ENCODE measurements at regions not wholly inside any gene's neighbourhood (a gene's known extent, or its start where the extent isn't known, plus 50 kb on each side); places are given as distances from the start of the nearest gene placed in this dataset.
"Not testable (repeated sequence)": the region's sequence is repeated elsewhere in the genome, so short reads cannot be mapped to it uniquely, and the experiment has no call there.

- no peak for DNase-seq (ENCODE audit: low spot score)
- no peaks in the 10 kb centered on the region for H3K27me3 ChIP-seq (ENCODE audit: control insufficient read depth in 3 of 3, insufficient read depth in 3 of 3, low read depth in 1 of 3, low read length in 3 of 3)
- no peak overlapping the region for H2BK15ac ChIP-seq (ENCODE audit: low read length)
- H4K91ac ChIP-seq (ENCODE audit: low read depth, low read length, poor library complexity), result no peak overlapping the region
- no CpG with 5 or more reads among the region's 2 CpGs for WGBS, 2 donors (ENCODE audit: extremely low coverage in 2 of 2, insufficient read length in 2 of 2, insufficient replicate concordance in 1 of 2)
- no peak overlapping the region for H3K18ac ChIP-seq (ENCODE audit: low read length)
- H3K36me3 ChIP-seq (replicated peaks in 1 of 2; ENCODE audit: control insufficient read depth in 2 of 2, insufficient read depth in 2 of 2, low read length in 2 of 2), result no peaks in the 10 kb centered on the region
- H3K14ac ChIP-seq (ENCODE audit: low read length), result no peak overlapping the region
- H3K4me2 ChIP-seq (ENCODE audit: insufficient read depth, low read length, poor library complexity, severe bottlenecking), result no peak overlapping the region
- H2BK5ac ChIP-seq (ENCODE audit: low read length), result no peak overlapping the region
- no peak overlapping the region for H2AK5ac ChIP-seq (ENCODE audit: low read depth, low read length)
- H3K23ac ChIP-seq (ENCODE audit: low read depth, low read length, poor library complexity), result no peak overlapping the region
- H3K27ac ChIP-seq (replicated peaks; ENCODE audit: low read length), result no peak overlapping the region
- no peak overlapping the region for H2BK12ac ChIP-seq (ENCODE audit: low read length)
- no peak overlapping the region for H3K4ac ChIP-seq (ENCODE audit: low read length)
- H4K8ac ChIP-seq (ENCODE audit: low read depth, low read length), result no peak overlapping the region
- H2AFZ ChIP-seq (ENCODE audit: low read length), result no peak overlapping the region
- no peak overlapping the region for H3K9ac ChIP-seq (ENCODE audit: low read depth, low read length, poor library complexity)
- no peaks in the 10 kb centered on the region for H3K4me1 ChIP-seq (ENCODE audit: control insufficient read depth in 2 of 2, insufficient read depth in 1 of 2, low read depth in 1 of 2, low read length in 2 of 2)
- no peak overlapping the region for H2BK120ac ChIP-seq (ENCODE audit: low read depth, low read length)
- no peak overlapping the region for H3K4me3 ChIP-seq (ENCODE audit: low read length in 2 of 2)
- H3K9me3 ChIP-seq (replicated peaks in 1 of 2; ENCODE audit: control insufficient read depth in 2 of 2, insufficient read depth in 1 of 2, low read depth in 1 of 2, low read length in 2 of 2), result no peaks in the 10 kb centered on the region
- no peaks in the 10 kb centered on the region for H3K79me1 ChIP-seq (ENCODE audit: low read depth, low read length)
Measured at GRCh38 chrX:33906971-33907370, 225.1 kb downstream of the FAM47A start.

- WGBS, 2 donors (ENCODE audit: extremely low coverage in 2 of 2, insufficient read length in 2 of 2, insufficient replicate concordance in 1 of 2), result no CpG with 5 or more reads among the region's 2 CpGs
- DNase-seq (ENCODE audit: low spot score), result no peak
- Histone ChIP-seq H3K4ac (ENCODE audit: low read length) (no peak overlapping the region), H3K23ac (ENCODE audit: low read depth, low read length, poor library complexity) (no peak overlapping the region), H2BK12ac (ENCODE audit: low read length) (no peak overlapping the region), H3K36me3 (replicated peaks in 1 of 2; ENCODE audit: control insufficient read depth in 2 of 2, insufficient read depth in 2 of 2, low read length in 2 of 2) (no peaks in the 10 kb centered on the region), H4K91ac (ENCODE audit: low read depth, low read length, poor library complexity) (no peak overlapping the region), H3K4me2 (ENCODE audit: insufficient read depth, low read length, poor library complexity, severe bottlenecking) (no peak overlapping the region), H2AFZ (ENCODE audit: low read length) (no peak overlapping the region), H3K9ac (ENCODE audit: low read depth, low read length, poor library complexity) (no peak overlapping the region), H2BK120ac (ENCODE audit: low read depth, low read length) (no peak overlapping the region), H3K14ac (ENCODE audit: low read length) (no peak overlapping the region), H3K4me3 (ENCODE audit: low read length in 2 of 2) (no peak overlapping the region), H2BK5ac (ENCODE audit: low read length) (no peak overlapping the region), H3K27ac (replicated peaks; ENCODE audit: low read length) (no peak overlapping the region), H3K79me1 (ENCODE audit: low read depth, low read length) (no peaks in the 10 kb centered on the region), H3K27me3 (ENCODE audit: control insufficient read depth in 3 of 3, insufficient read depth in 3 of 3, low read depth in 1 of 3, low read length in 3 of 3) (no peaks in the 10 kb centered on the region), H3K9me3 (replicated peaks in 1 of 2; ENCODE audit: control insufficient read depth in 2 of 2, insufficient read depth in 1 of 2, low read depth in 1 of 2, low read length in 2 of 2) (no peaks in the 10 kb centered on the region), H3K4me1 (ENCODE audit: control insufficient read depth in 2 of 2, insufficient read depth in 1 of 2, low read depth in 1 of 2, low read length in 2 of 2) (no peaks in the 10 kb centered on the region), H4K8ac (ENCODE audit: low read depth, low read length) (no peak overlapping the region), H3K18ac (ENCODE audit: low read length) (no peak overlapping the region), H2AK5ac (ENCODE audit: low read depth, low read length) (no peak overlapping the region), H2BK15ac (ENCODE audit: low read length) (no peak overlapping the region)
Measured at GRCh38 chrX:33892670-33893069, 239.4 kb downstream of the FAM47A start.

- Histone ChIP-seq H2BK5ac (ENCODE audit: low read length) (no peak overlapping the region), H2BK120ac (ENCODE audit: low read depth, low read length) (no peak overlapping the region), H3K18ac (ENCODE audit: low read length) (no peak overlapping the region), H2BK12ac (ENCODE audit: low read length) (no peak overlapping the region), H3K79me1 (ENCODE audit: low read depth, low read length) (no peaks in the 10 kb centered on the region), H2AK5ac (ENCODE audit: low read depth, low read length) (no peak overlapping the region), H3K27me3 (ENCODE audit: control insufficient read depth in 3 of 3, insufficient read depth in 3 of 3, low read depth in 1 of 3, low read length in 3 of 3) (no peaks in the 10 kb centered on the region), H3K4me3 (ENCODE audit: low read length in 2 of 2) (no peak overlapping the region), H3K4ac (ENCODE audit: low read length) (no peak overlapping the region), H3K14ac (ENCODE audit: low read length) (no peak overlapping the region), H2AFZ (ENCODE audit: low read length) (peak overlapping the region; percentile 41), H3K4me2 (ENCODE audit: insufficient read depth, low read length, poor library complexity, severe bottlenecking) (no peak overlapping the region), H4K8ac (ENCODE audit: low read depth, low read length) (no peak overlapping the region), H3K36me3 (replicated peaks in 1 of 2; ENCODE audit: control insufficient read depth in 2 of 2, insufficient read depth in 2 of 2, low read length in 2 of 2) (no peaks in the 10 kb centered on the region), H3K27ac (replicated peaks; ENCODE audit: low read length) (no peak overlapping the region), H4K91ac (ENCODE audit: low read depth, low read length, poor library complexity) (no peak overlapping the region), H3K9ac (ENCODE audit: low read depth, low read length, poor library complexity) (no peak overlapping the region), H3K9me3 (replicated peaks in 1 of 2; ENCODE audit: control insufficient read depth in 2 of 2, insufficient read depth in 1 of 2, low read depth in 1 of 2, low read length in 2 of 2) (no peaks in the 10 kb centered on the region), H3K23ac (ENCODE audit: low read depth, low read length, poor library complexity) (no peak overlapping the region), H3K4me1 (ENCODE audit: control insufficient read depth in 2 of 2, insufficient read depth in 1 of 2, low read depth in 1 of 2, low read length in 2 of 2) (no peaks in the 10 kb centered on the region), H2BK15ac (ENCODE audit: low read length) (no peak overlapping the region)
- no peak for DNase-seq (ENCODE audit: low spot score)
Measured at GRCh38 chrX:33855251-33855650, 276.9 kb downstream of the FAM47A start.

GRCh38 chrX:33852146-33852545, 280.0 kb downstream of the FAM47A start:
- not testable (repeated sequence) for H3K9me3 ChIP-seq (replicated peaks in 1 of 2; ENCODE audit: control insufficient read depth in 2 of 2, insufficient read depth in 1 of 2, low read depth in 1 of 2, low read length in 2 of 2); H3K23ac ChIP-seq (ENCODE audit: low read depth, low read length, poor library complexity); H3K9ac ChIP-seq (ENCODE audit: low read depth, low read length, poor library complexity); H3K27ac ChIP-seq (replicated peaks; ENCODE audit: low read length); H3K4me3 ChIP-seq (ENCODE audit: low read length in 2 of 2); DNase-seq (ENCODE audit: low spot score); H3K14ac ChIP-seq (ENCODE audit: low read length); H3K4me2 ChIP-seq (ENCODE audit: insufficient read depth, low read length, poor library complexity, severe bottlenecking); H3K79me1 ChIP-seq (ENCODE audit: low read depth, low read length); H2BK12ac ChIP-seq (ENCODE audit: low read length); H2BK15ac ChIP-seq (ENCODE audit: low read length); H3K36me3 ChIP-seq (replicated peaks in 1 of 2; ENCODE audit: control insufficient read depth in 2 of 2, insufficient read depth in 2 of 2, low read length in 2 of 2); H2BK5ac ChIP-seq (ENCODE audit: low read length); H4K8ac ChIP-seq (ENCODE audit: low read depth, low read length); H3K4ac ChIP-seq (ENCODE audit: low read length); H3K18ac ChIP-seq (ENCODE audit: low read length); H3K4me1 ChIP-seq (ENCODE audit: control insufficient read depth in 2 of 2, insufficient read depth in 1 of 2, low read depth in 1 of 2, low read length in 2 of 2); H2AFZ ChIP-seq (ENCODE audit: low read length); H2BK120ac ChIP-seq (ENCODE audit: low read depth, low read length); H4K91ac ChIP-seq (ENCODE audit: low read depth, low read length, poor library complexity); H3K27me3 ChIP-seq (ENCODE audit: control insufficient read depth in 3 of 3, insufficient read depth in 3 of 3, low read depth in 1 of 3, low read length in 3 of 3); H2AK5ac ChIP-seq (ENCODE audit: low read depth, low read length)
- no CpG with 5 or more reads among the region's 4 CpGs for WGBS, 2 donors (ENCODE audit: extremely low coverage in 2 of 2, insufficient read length in 2 of 2, insufficient replicate concordance in 1 of 2)
